ENCODE measurements at regions not wholly inside any gene's neighbourhood (a gene's known extent, or its start where the extent isn't known, plus 50 kb on each side); places are given as distances from the start of the nearest gene placed in this dataset.

GRCh38 chr1:239708622-239709021 lies 322.3 kb downstream of the CHRM3 start:
- DNase-seq (ENCODE audit: low spot score in 2 of 2) = no peak
- H3K36me3 ChIP-seq = no peaks in the 10 kb centered on the region
- no peaks in the 10 kb centered on the region for H3K9me3 ChIP-seq
- no peak for TF ChIP-seq POLR2A (IDR thresholded peaks at IDR 0.05)
- TF ChIP-seq CTCF (IDR thresholded peaks at IDR 0.05) = no peak
- no peak for TF ChIP-seq POLR2AphosphoS5 (IDR thresholded peaks at IDR 0.05)
- no peak for TF ChIP-seq EP300 (IDR thresholded peaks at IDR 0.05)
- no peaks in the 10 kb centered on the region for H3K4me1 ChIP-seq
- H3K4me3 ChIP-seq = no peak overlapping the region
- no peak overlapping the region for H3K27ac ChIP-seq
- H3K27me3 ChIP-seq = no peaks in the 10 kb centered on the region
- 74% methylated on average over 1 of the region's 1 CpG for WGBS

- 92% methylated on average over 1 of the region's 1 CpG for WGBS
- Histone ChIP-seq H3K4me3 (no peak overlapping the region), H3K4me1 (no peaks in the 10 kb centered on the region), H3K9me3 (no peaks in the 10 kb centered on the region), H3K27ac (no peak overlapping the region), H3K36me3 (no peaks in the 10 kb centered on the region), H3K27me3 (no peaks in the 10 kb centered on the region)
- no peak for DNase-seq (ENCODE audit: low spot score in 2 of 2)
- no peak for TF ChIP-seq EP300 (IDR thresholded peaks at IDR 0.05)
- TF ChIP-seq POLR2A (IDR thresholded peaks at IDR 0.05) = no peak
- TF ChIP-seq POLR2AphosphoS5 (IDR thresholded peaks at IDR 0.05) = no peak
- TF ChIP-seq CTCF (IDR thresholded peaks at IDR 0.05) = no peak
Measured at GRCh38 chr1:239711768-239712167, 325.4 kb downstream of the CHRM3 start.

GRCh38 chr1:239717097-239717917 lies 330.9 kb downstream of the CHRM3 start:
- Histone ChIP-seq H3K4me1 (no peaks in the 10 kb centered on the region), H3K36me3 (no peaks in the 10 kb centered on the region), H3K27ac (no peak overlapping the region), H3K4me3 (no peak overlapping the region), H3K27me3 (no peaks in the 10 kb centered on the region), H3K9me3 (no peaks in the 10 kb centered on the region)
- no peak for DNase-seq (ENCODE audit: low spot score in 2 of 2)
- WGBS = 63% methylated on average over 8 of the region's 8 CpGs
- TF ChIP-seq CTCF (IDR thresholded peaks at IDR 0.05) = no peak

- no peaks in the 10 kb centered on the region for H3K36me3 ChIP-seq
- H3K4me3 ChIP-seq = no peak overlapping the region
- H3K4me1 ChIP-seq = no peaks in the 10 kb centered on the region
- TF ChIP-seq CTCF (IDR thresholded peaks at IDR 0.05) (no peak), EP300 (IDR thresholded peaks at IDR 0.05) (no peak), POLR2AphosphoS5 (IDR thresholded peaks at IDR 0.05) (no peak), POLR2A (IDR thresholded peaks at IDR 0.05) (no peak)
- no peak for DNase-seq (ENCODE audit: low spot score in 2 of 2)
- no peak overlapping the region for H3K27ac ChIP-seq
- H3K9me3 ChIP-seq = no peaks in the 10 kb centered on the region
- WGBS = 82% methylated on average over 1 of the region's 1 CpG
- H3K27me3 ChIP-seq = no peaks in the 10 kb centered on the region
Measured at GRCh38 chr1:239717918-239718184, 331.5 kb downstream of the CHRM3 start.

GRCh38 chr1:239718571-239718970 lies 332.2 kb downstream of the CHRM3 start:
- Histone ChIP-seq H3K27ac (peak overlapping the region; percentile 34), H3K4me3 (no peak overlapping the region), H3K36me3 (no peaks in the 10 kb centered on the region), H3K27me3 (no peaks in the 10 kb centered on the region), H3K9me3 (no peaks in the 10 kb centered on the region), H3K4me1 (no peaks in the 10 kb centered on the region)
- WGBS = 86% methylated on average over 1 of the region's 1 CpG
- no peak for DNase-seq (ENCODE audit: low spot score in 2 of 2)
- no peak for TF ChIP-seq EP300 (IDR thresholded peaks at IDR 0.05)
- TF ChIP-seq POLR2AphosphoS5 (IDR thresholded peaks at IDR 0.05) = no peak
- TF ChIP-seq CTCF (IDR thresholded peaks at IDR 0.05) = no peak
- TF ChIP-seq POLR2A (IDR thresholded peaks at IDR 0.05) = no peak

Measured in suprapubic skin (tissue), 4 donors.